IMR-90 (cell line): ENCODE measurements at regions not wholly inside any gene's neighbourhood (a gene's known extent, or its start where the extent isn't known, plus 50 kb on each side); places are given as distances from the start of the nearest gene placed in this dataset.

Source experiments
- ATAC-seq: fragments of 200-7000 bp; cut with Tn5 transposase; 2 replicates; pipeline ENCODE4 v1.9.1; 2020; ENCODE audit warnings: low read depth, mild to moderate bottlenecking, moderate library complexity
- BruUV-seq: library from RNA; stranded (reverse); fragments of 400-500 nt; replicated peaks from 2 replicates; lab custom pipeline; 2021; lab: Mats Ljungman, UMichigan
- CTCF ChIA-PET: fragments of 300-600 bp; formaldehyde crosslinking; extraction: SDS; loops from one replicate; lab custom pipeline; 2021; ENCODE audit warnings: antibody characterized with exemption; lab: Yijun Ruan, JAX
- POLR2A ChIA-PET: fragments of 300-600 bp; sonication (Branson Sonifier 250); formaldehyde crosslinking; loops from one replicate; lab custom pipeline; 2022; ENCODE audit warnings: antibody characterized with exemption; ENCODE audit not compliant: unreplicated experiment; lab: Charles Lee
- DNase-seq: peaks from one replicate; pipeline ENCODE4 v3.0.0; 2013
- H2AFZ ChIP-seq: replicated peaks from 2 replicates; pipeline ENCODE3; 2013; ENCODE audit warnings: low read length, mild to moderate bottlenecking; ENCODE audit not compliant: poor library complexity
- H2AK5ac ChIP-seq: 2 replicates; pipeline ENCODE4 v1.6.1; 2013; ENCODE audit warnings: low read depth, low read length, inconsistent platforms
- H2AK9ac ChIP-seq: replicated peaks from 2 replicates; pipeline ENCODE3; 2013; ENCODE audit warnings: mild to moderate bottlenecking, low read depth, low read length, moderate library complexity; ENCODE audit not compliant: poor library complexity
- H2BK120ac ChIP-seq: 2 replicates; pipeline ENCODE4 v1.6.1; 2013; ENCODE audit warnings: low read depth, low read length, inconsistent platforms
- H2BK15ac ChIP-seq: 3 replicates; pipeline ENCODE4 v1.6.1; 2013; ENCODE audit warnings: low read depth, low read length, inconsistent platforms
- H2BK20ac ChIP-seq: 2 replicates; pipeline ENCODE4 v1.6.1; 2013; ENCODE audit warnings: low read depth, mild to moderate bottlenecking, inconsistent platforms, low read length, moderate library complexity
- H2BK5ac ChIP-seq: 2 replicates; pipeline ENCODE4 v1.6.1; 2013; ENCODE audit warnings: mild to moderate bottlenecking, low read depth, low read length, inconsistent platforms; ENCODE audit not compliant: poor library complexity, severe bottlenecking
- H3K14ac ChIP-seq: replicated peaks from 2 replicates; pipeline ENCODE4 v1.6.1; 2013; ENCODE audit warnings: low read depth, low read length, inconsistent platforms
- H3K18ac ChIP-seq: 2 replicates; pipeline ENCODE4 v1.6.1; 2013; ENCODE audit warnings: low read depth, low read length, control low read depth
- H3K23ac ChIP-seq: 2 replicates; pipeline ENCODE4 v1.6.1; 2013; ENCODE audit warnings: low read depth, low read length, inconsistent platforms
- H3K27ac ChIP-seq: 2 replicates; pipeline ENCODE4 v1.5.1; 2013; ENCODE audit warnings: mild to moderate bottlenecking, control low read depth, low read length; ENCODE audit not compliant: insufficient read depth
- H3K27me3 ChIP-seq: 2 replicates; pipeline ENCODE4 v1.6.1; 2013; ENCODE audit warnings: low read length; ENCODE audit not compliant: control insufficient read depth, insufficient read depth
- H3K36me3 ChIP-seq: 2 replicates; pipeline ENCODE4 v1.6.1; 2013; ENCODE audit warnings: low read length, mixed read lengths; ENCODE audit not compliant: control insufficient read depth, insufficient read depth
- H3K4ac ChIP-seq: 2 replicates; pipeline ENCODE4 v1.6.1; 2013; ENCODE audit warnings: low read depth, low read length, inconsistent platforms
- H3K4me1 ChIP-seq: 2 replicates; pipeline ENCODE4 v1.6.1; 2013; ENCODE audit warnings: low read length, mixed read lengths; ENCODE audit not compliant: control insufficient read depth, insufficient read depth
- H3K4me2 ChIP-seq: 2 replicates; pipeline ENCODE4 v1.6.1; 2013; ENCODE audit warnings: low read depth, mild to moderate bottlenecking, control low read depth, low read length, moderate library complexity
- H3K4me3 ChIP-seq: 2 replicates; pipeline ENCODE4 v1.5.1; 2013; ENCODE audit warnings: low read depth, mild to moderate bottlenecking, control low read depth, low read length, moderate library complexity; ENCODE audit not compliant: insufficient read depth
- H3K56ac ChIP-seq: 2 replicates; pipeline ENCODE4 v1.6.1; 2013; ENCODE audit warnings: low read length, inconsistent platforms; ENCODE audit not compliant: insufficient read depth; ENCODE audit errors: extremely low read depth
- H3K79me1 ChIP-seq, 2 experiments: 2 replicates each; pipeline ENCODE4 v1.6.1; 2013; ENCODE audit warnings: low read length in 2 of 2, inconsistent platforms in 1 of 2, low read depth in 1 of 2
- H3K9ac ChIP-seq: 2 replicates; pipeline ENCODE4 v1.6.1; 2013; ENCODE audit warnings: low read depth, low read length, control low read depth
- H3K9me1 ChIP-seq: 2 replicates; pipeline ENCODE4 v1.6.1; 2013; ENCODE audit warnings: low read length, inconsistent platforms; ENCODE audit not compliant: insufficient read depth
- H3K9me3 ChIP-seq: 2 replicates; pipeline ENCODE4 v1.6.1; 2013; ENCODE audit warnings: low read length; ENCODE audit not compliant: control insufficient read depth, insufficient read depth
- H4K20me1 ChIP-seq: 2 replicates; pipeline ENCODE4 v1.6.1; 2013; ENCODE audit warnings: low read length, inconsistent platforms; ENCODE audit not compliant: insufficient read depth
- H4K5ac ChIP-seq: 2 replicates; pipeline ENCODE4 v1.6.1; 2013; ENCODE audit warnings: mild to moderate bottlenecking, low read depth, low read length, control low read depth
- H4K8ac ChIP-seq, 2 experiments: 2 replicates each; pipeline ENCODE4 v1.6.1; 2013; ENCODE audit warnings: low read depth in 2 of 2, low read length in 2 of 2, control low read depth in 1 of 2, inconsistent platforms in 1 of 2
- H4K91ac ChIP-seq: 2 replicates; pipeline ENCODE4 v1.6.1; 2013; ENCODE audit warnings: low read depth, low read length, inconsistent platforms; ENCODE audit not compliant: insufficient read depth
- CEBPB ChIP-seq: IDR thresholded peaks from 2 replicates; pipeline ENCODE4 v1.6.1; 2012; ENCODE audit warnings: low read depth, low read length, improper control_type of control experiment
- CHD1 ChIP-seq: IDR thresholded peaks from 2 replicates; pipeline ENCODE4 v1.6.1; 2012; ENCODE audit warnings: low read depth, low read length, improper control_type of control experiment
- MAFK ChIP-seq: IDR thresholded peaks from 2 replicates; pipeline ENCODE4 v1.6.1; 2012; ENCODE audit warnings: low read depth, low read length, improper control_type of control experiment
- POLR2A ChIP-seq: IDR thresholded peaks from 2 replicates; pipeline ENCODE4 v1.6.1; 2012; ENCODE audit warnings: mild to moderate bottlenecking, low read depth, low read length
- RCOR1 ChIP-seq: IDR thresholded peaks from 2 replicates; pipeline ENCODE4 v1.6.1; 2012; ENCODE audit warnings: mild to moderate bottlenecking, low read length, improper control_type of control experiment; ENCODE audit not compliant: insufficient replicate concordance
- RFX5 ChIP-seq: IDR thresholded peaks from 2 replicates; pipeline ENCODE4 v1.8.0; 2012; ENCODE audit warnings: low read depth, mild to moderate bottlenecking, low read length, moderate library complexity
- SMC3 ChIP-seq: fragments of 150-350 bp; IDR thresholded peaks from 2 replicates; pipeline ENCODE4 v1.6.1; 2016; ENCODE audit warnings: low read depth, mild to moderate bottlenecking, antibody characterized with exemption, low read length, moderate library complexity
- WGBS, 2 experiments: methylation state at CpG; one replicate each; pipeline versions ENCODE4 v1.1.5 to v1.1.7; 2013; ENCODE audit warnings: missing lambda C conversion rate in 2 of 2; ENCODE audit not compliant: insufficient read length in 1 of 2; ENCODE audit errors: extremely low coverage in 2 of 2; 5-methylcytosine and 5-hydroxymethylcytosine counted together
- dilution Hi-C: fragments of 300-500 bp; cut with HindIII; formaldehyde crosslinking; loops from one replicate; pipeline ENCODE4 v1.14.3; 2018; ENCODE audit warnings: low sequenced_read_pairs; ENCODE audit not compliant: unreplicated experiment
- in situ Hi-C: fragments of 300-500 bp; cut with MboI; formaldehyde crosslinking; loops from 3 replicates; pipeline ENCODE4 v1.14.3; 2019; ENCODE audit warnings: low sequenced_read_pairs, inconsistent platforms, mixed read lengths
- intact Hi-C: fragments of 100-400 bp; cut with micrococcal nuclease; formaldehyde crosslinking; loops from 2 replicates; pipeline ENCODE4 v1.10.0; 2022
- TF ChIP-seq, protein P1 (sequence below): fragments of 150-350 bp; IDR thresholded peaks from 2 replicates; pipeline ENCODE4 v1.6.1; 2016; ENCODE audit warnings: low read depth, mild to moderate bottlenecking, low read length, moderate library complexity, borderline replicate concordance
- TF ChIP-seq, protein P2 (sequence below): conservative IDR thresholded peaks from 2 replicates; pipeline ENCODE4 v1.5.1; 2012; ENCODE audit warnings: mild to moderate bottlenecking, low read depth, low read length, improper control_type of control experiment
- TF ChIP-seq, protein P3 (sequence below): fragments of 150-350 bp; IDR thresholded peaks from 2 replicates; pipeline ENCODE4 v1.6.1; 2017; ENCODE audit warnings: mild to moderate bottlenecking, antibody characterized with exemption, low read length, low read depth

DNA sequence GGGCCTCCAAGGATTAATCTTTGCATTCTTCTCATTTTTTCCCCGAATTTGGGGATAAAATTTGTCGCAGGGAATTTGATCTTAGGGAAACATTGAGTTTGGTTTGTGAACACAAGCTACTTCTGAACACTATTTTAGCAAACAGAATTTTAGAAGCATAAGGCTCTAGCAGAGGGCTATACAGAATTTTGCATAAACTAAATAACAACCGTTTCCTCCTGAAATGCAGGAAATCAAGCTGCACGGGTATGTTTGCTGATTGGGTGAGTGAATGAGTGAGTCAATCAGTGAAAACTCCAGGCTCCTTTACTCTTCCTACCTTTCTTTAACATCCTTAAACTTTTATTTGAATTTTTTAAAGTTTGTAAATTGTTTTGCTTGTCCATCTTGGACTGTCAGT lies 81.3 kb upstream of the GNAO1 start:
- H4K5ac ChIP-seq: no peak overlapping the region
- WGBS, 2 experiments: no CpG with 5 or more reads among the region's 4 CpGs
- no peak overlapping the region for H3K14ac ChIP-seq
- POLR2A ChIA-PET: no interaction called here
- H2AFZ ChIP-seq: no peak overlapping the region
- H3K4me1 ChIP-seq: no peaks in the 10 kb centered on the region
- no TSS peak for BruUV-seq
- H3K23ac ChIP-seq: no peak overlapping the region
- no peak for ATAC-seq
- in situ Hi-C loops (no loop called here), dilution Hi-C loops (no loop called here), intact Hi-C loops (no loop called here)
- H4K91ac ChIP-seq: no peak overlapping the region
- no peaks in the 10 kb centered on the region for H3K27me3 ChIP-seq
- CTCF ChIA-PET: no interaction called here
- H3K4me3 ChIP-seq: no peak overlapping the region
- H3K4ac ChIP-seq: no peak overlapping the region
- H3K27ac ChIP-seq: no peak overlapping the region
- no peaks in the 10 kb centered on the region for H4K20me1 ChIP-seq
- DNase-seq: no peak
- H2AK5ac ChIP-seq: no peak overlapping the region
- TF ChIP-seq CEBPB (no peak), MAFK (no peak), POLR2A (no peak), RCOR1 (no peak), SMC3 (no peak), RFX5 (no peak), CHD1 (no peak)
- TF ChIP-seq, protein P1, sequence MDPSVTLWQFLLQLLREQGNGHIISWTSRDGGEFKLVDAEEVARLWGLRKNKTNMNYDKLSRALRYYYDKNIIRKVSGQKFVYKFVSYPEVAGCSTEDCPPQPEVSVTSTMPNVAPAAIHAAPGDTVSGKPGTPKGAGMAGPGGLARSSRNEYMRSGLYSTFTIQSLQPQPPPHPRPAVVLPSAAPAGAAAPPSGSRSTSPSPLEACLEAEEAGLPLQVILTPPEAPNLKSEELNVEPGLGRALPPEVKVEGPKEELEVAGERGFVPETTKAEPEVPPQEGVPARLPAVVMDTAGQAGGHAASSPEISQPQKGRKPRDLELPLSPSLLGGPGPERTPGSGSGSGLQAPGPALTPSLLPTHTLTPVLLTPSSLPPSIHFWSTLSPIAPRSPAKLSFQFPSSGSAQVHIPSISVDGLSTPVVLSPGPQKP: no peak
- TF ChIP-seq, protein P2, sequence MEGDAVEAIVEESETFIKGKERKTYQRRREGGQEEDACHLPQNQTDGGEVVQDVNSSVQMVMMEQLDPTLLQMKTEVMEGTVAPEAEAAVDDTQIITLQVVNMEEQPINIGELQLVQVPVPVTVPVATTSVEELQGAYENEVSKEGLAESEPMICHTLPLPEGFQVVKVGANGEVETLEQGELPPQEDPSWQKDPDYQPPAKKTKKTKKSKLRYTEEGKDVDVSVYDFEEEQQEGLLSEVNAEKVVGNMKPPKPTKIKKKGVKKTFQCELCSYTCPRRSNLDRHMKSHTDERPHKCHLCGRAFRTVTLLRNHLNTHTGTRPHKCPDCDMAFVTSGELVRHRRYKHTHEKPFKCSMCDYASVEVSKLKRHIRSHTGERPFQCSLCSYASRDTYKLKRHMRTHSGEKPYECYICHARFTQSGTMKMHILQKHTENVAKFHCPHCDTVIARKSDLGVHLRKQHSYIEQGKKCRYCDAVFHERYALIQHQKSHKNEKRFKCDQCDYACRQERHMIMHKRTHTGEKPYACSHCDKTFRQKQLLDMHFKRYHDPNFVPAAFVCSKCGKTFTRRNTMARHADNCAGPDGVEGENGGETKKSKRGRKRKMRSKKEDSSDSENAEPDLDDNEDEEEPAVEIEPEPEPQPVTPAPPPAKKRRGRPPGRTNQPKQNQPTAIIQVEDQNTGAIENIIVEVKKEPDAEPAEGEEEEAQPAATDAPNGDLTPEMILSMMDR: no peak
- TF ChIP-seq, protein P3, sequence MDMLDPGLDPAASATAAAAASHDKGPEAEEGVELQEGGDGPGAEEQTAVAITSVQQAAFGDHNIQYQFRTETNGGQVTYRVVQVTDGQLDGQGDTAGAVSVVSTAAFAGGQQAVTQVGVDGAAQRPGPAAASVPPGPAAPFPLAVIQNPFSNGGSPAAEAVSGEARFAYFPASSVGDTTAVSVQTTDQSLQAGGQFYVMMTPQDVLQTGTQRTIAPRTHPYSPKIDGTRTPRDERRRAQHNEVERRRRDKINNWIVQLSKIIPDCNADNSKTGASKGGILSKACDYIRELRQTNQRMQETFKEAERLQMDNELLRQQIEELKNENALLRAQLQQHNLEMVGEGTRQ: no peak
- H3K9me1 ChIP-seq: no peaks in the 10 kb centered on the region
- H2BK5ac ChIP-seq: no peak overlapping the region
- no peak overlapping the region for H2BK120ac ChIP-seq
- no peaks in the 10 kb centered on the region for H3K9me3 ChIP-seq
- H3K56ac ChIP-seq: no peak overlapping the region
- H2BK15ac ChIP-seq: no peak overlapping the region
- H4K8ac ChIP-seq: no peak overlapping the region
- no peaks in the 10 kb centered on the region for H3K79me1 ChIP-seq
- H3K9ac ChIP-seq: no peak overlapping the region
- H3K36me3 ChIP-seq: no peaks in the 10 kb centered on the region
- no peak overlapping the region for H3K18ac ChIP-seq
- no peak overlapping the region for H2BK20ac ChIP-seq
- H2AK9ac ChIP-seq: no peak overlapping the region
- H3K4me2 ChIP-seq: no peak overlapping the region
